Sigmoid colon (tissue), 6 donors: ENCODE measurements at regions not wholly inside any gene's neighbourhood (a gene's known extent, or its start where the extent isn't known, plus 50 kb on each side); places are given as distances from the start of the nearest gene placed in this dataset.

Experiments
- DNase-seq: peaks from one replicate; pipeline ENCODE4 v3.0.0-alpha.2; 2019
- H3K27ac ChIP-seq, 4 donors: fragments of 200-600 bp; sonication (generic); one replicate each; pipeline ENCODE4 v1.5.1; 2016 to 2019; ENCODE audit warnings: mild to moderate bottlenecking in 1 of 4
- H3K27me3 ChIP-seq, 3 donors: fragments of 200-600 bp; sonication (generic); one replicate each; pipeline ENCODE4 v1.5.1; 2019; ENCODE audit warnings: mild to moderate bottlenecking in 1 of 3
- H3K36me3 ChIP-seq, 4 donors: fragments of 200-600 bp; sonication (generic); one replicate each; pipeline ENCODE4 v1.5.1; 2016 to 2019
- H3K4me1 ChIP-seq, 4 donors: fragments of 200-600 bp; sonication (generic); one replicate each; pipeline ENCODE4 v1.5.1; 2017 to 2019
- H3K4me3 ChIP-seq, 4 donors: fragments of 200-600 bp; sonication (generic); one replicate each; pipeline ENCODE4 v1.5.1; 2017 to 2019; ENCODE audit warnings: mild to moderate bottlenecking in 2 of 4, moderate library complexity in 1 of 4
- H3K9me3 ChIP-seq, 4 donors: fragments of 200-600 bp in 3 of 4; sonication (generic) in 3 of 4; one replicate each; pipeline versions ENCODE4 v1.5.1 to v1.6.1; 2013 to 2019
- EP300 ChIP-seq, 4 donors: sonication (generic); formaldehyde crosslinking; IDR thresholded peaks; one replicate each; pipeline ENCODE4 v1.6.1; 2017; ENCODE audit warnings: antibody characterized with exemption in 4 of 4
- POLR2A ChIP-seq, 2 donors: fragments of 450-650 bp; IDR thresholded peaks; one replicate each; pipeline ENCODE4 v1.6.1; 2016; ENCODE audit warnings: antibody characterized with exemption in 2 of 2, mild to moderate bottlenecking in 2 of 2, moderate library complexity in 2 of 2
- POLR2AphosphoS5 ChIP-seq, 4 donors: sonication (generic); formaldehyde crosslinking; IDR thresholded peaks; one replicate each; pipeline ENCODE4 v1.6.1; 2017; ENCODE audit warnings: antibody characterized with exemption in 4 of 4
- WGBS, 2 donors: extraction: QIAGEN DNeasy Blood & Tissue Kit; methylation state at CpG; one replicate each; pipeline ENCODE4 v1.1.7; 2013; 5-methylcytosine and 5-hydroxymethylcytosine counted together
- intact Hi-C: fragments of 100-400 bp; cut with DNase I; formaldehyde crosslinking; loops from one replicate; pipeline ENCODE4 v1.15.1; 2023
- TF ChIP-seq, protein P1 (sequence below), 4 experiments: fragments of 450-650 bp in 3 of 4; fragments of 200-600 bp in 1 of 4; IDR thresholded peaks; one replicate each; pipeline ENCODE4 v1.5.1; 2016 to 2019; ENCODE audit warnings: antibody characterized with exemption in 4 of 4, mild to moderate bottlenecking in 3 of 4, moderate library complexity in 2 of 4
- donor health status: healthy with polysubstance abuse.
- donor health status: healthy.

GRCh38 chr2:30310371-30310770 lies 79.0 kb downstream of the LBH start:
- intact Hi-C loops: no loop called here
- no peak for DNase-seq
- Histone ChIP-seq H3K9me3 (no peaks in the 10 kb centered on the region), H3K4me3 (no peak overlapping the region), H3K36me3 (no peaks in the 10 kb centered on the region), H3K27ac (no peak overlapping the region), H3K4me1 (no peaks in the 10 kb centered on the region), H3K27me3 (no peaks in the 10 kb centered on the region)
- 86 to 88% methylated on average over 5 of the region's 5 CpGs for WGBS, 2 donors
- TF ChIP-seq EP300 (IDR thresholded peaks at IDR 0.05): no peak
- TF ChIP-seq POLR2AphosphoS5 (IDR thresholded peaks at IDR 0.05): no peak
- no peak for TF ChIP-seq POLR2A (IDR thresholded peaks at IDR 0.05)
- TF ChIP-seq, protein P1, sequence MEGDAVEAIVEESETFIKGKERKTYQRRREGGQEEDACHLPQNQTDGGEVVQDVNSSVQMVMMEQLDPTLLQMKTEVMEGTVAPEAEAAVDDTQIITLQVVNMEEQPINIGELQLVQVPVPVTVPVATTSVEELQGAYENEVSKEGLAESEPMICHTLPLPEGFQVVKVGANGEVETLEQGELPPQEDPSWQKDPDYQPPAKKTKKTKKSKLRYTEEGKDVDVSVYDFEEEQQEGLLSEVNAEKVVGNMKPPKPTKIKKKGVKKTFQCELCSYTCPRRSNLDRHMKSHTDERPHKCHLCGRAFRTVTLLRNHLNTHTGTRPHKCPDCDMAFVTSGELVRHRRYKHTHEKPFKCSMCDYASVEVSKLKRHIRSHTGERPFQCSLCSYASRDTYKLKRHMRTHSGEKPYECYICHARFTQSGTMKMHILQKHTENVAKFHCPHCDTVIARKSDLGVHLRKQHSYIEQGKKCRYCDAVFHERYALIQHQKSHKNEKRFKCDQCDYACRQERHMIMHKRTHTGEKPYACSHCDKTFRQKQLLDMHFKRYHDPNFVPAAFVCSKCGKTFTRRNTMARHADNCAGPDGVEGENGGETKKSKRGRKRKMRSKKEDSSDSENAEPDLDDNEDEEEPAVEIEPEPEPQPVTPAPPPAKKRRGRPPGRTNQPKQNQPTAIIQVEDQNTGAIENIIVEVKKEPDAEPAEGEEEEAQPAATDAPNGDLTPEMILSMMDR (IDR thresholded peaks at IDR 0.05): no peak

DNA sequence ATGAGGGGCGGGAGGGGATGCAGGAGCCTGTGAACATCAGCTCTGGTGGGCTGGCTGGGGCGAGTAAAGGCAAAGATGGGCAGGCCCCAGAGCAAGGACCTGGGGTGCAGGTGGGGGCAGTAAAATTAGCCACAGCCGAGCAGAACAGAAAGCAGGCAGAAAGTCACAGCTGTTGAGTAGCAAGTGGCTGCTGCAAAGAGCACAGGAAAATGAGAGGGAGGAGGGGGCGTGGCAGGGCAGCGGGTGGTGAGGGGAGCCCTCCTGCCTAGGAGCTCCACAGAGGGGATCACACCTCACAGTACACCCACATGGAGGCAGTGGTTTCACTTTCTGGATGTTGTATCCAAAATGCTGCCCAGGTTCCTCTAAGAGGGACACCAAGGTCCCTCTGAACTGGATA lies 79.6 kb downstream of the LBH start:
- Histone ChIP-seq H3K27me3 (no peaks in the 10 kb centered on the region), H3K27ac (no peak overlapping the region), H3K4me3 (no peak overlapping the region), H3K36me3 (no peaks in the 10 kb centered on the region), H3K9me3 (no peaks in the 10 kb centered on the region), H3K4me1 (no peaks in the 10 kb centered on the region)
- 56 to 89% methylated on average over 5 of the region's 5 CpGs for WGBS, 2 donors
- intact Hi-C loops: no loop called here
- no peak for DNase-seq
- no peak for TF ChIP-seq POLR2A (IDR thresholded peaks at IDR 0.05)
- no peak for TF ChIP-seq POLR2AphosphoS5 (IDR thresholded peaks at IDR 0.05)
- TF ChIP-seq, protein P1 (IDR thresholded peaks at IDR 0.05): no peak
- no peak for TF ChIP-seq EP300 (IDR thresholded peaks at IDR 0.05)

DNA sequence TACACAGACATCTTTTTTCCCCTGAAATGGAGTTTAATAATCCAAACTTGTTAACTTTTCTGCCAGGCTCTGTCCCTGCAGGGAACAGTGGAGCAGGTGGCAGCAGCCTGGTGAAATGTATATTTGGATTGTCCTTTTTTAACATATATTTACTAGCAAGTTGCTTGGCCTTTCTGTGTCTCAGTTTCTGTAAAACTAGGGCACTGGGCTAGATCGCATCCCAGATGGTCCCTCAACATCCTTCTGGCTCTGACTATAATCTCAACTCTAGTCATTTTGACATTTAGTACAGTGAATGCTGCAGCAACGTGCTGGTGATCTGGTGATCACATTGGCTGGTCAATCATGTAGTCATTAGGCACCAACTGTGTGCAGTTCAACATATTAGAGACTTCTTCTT lies 80.4 kb downstream of the LBH start:
- H3K36me3 ChIP-seq: no peaks in the 10 kb centered on the region
- no peak overlapping the region for H3K4me3 ChIP-seq
- TF ChIP-seq, protein P1 (IDR thresholded peaks at IDR 0.05): no peak
- TF ChIP-seq POLR2A (IDR thresholded peaks at IDR 0.05): no peak
- TF ChIP-seq POLR2AphosphoS5 (IDR thresholded peaks at IDR 0.05): no peak
- TF ChIP-seq EP300 (IDR thresholded peaks at IDR 0.05): no peak
- H3K9me3 ChIP-seq: no peaks in the 10 kb centered on the region
- H3K4me1 ChIP-seq: no peaks in the 10 kb centered on the region
- DNase-seq: no peak
- H3K27me3 ChIP-seq: no peaks in the 10 kb centered on the region
- H3K27ac ChIP-seq: no peak overlapping the region
- intact Hi-C loops: no loop called here
- 88 to 91% methylated on average over 2 of the region's 2 CpGs for WGBS, 2 donors

GRCh38 chr2:30312916-30313315 lies 81.6 kb downstream of the LBH start:
- Histone ChIP-seq H3K4me3 (no peak overlapping the region), H3K36me3 (no peaks in the 10 kb centered on the region), H3K4me1 (no peaks in the 10 kb centered on the region), H3K9me3 (no peaks in the 10 kb centered on the region), H3K27ac (no peak overlapping the region), H3K27me3 (no peaks in the 10 kb centered on the region)
- TF ChIP-seq, protein P1 (IDR thresholded peaks at IDR 0.05): no peak
- TF ChIP-seq POLR2AphosphoS5 (IDR thresholded peaks at IDR 0.05) (no peak), POLR2A (IDR thresholded peaks at IDR 0.05) (no peak), EP300 (IDR thresholded peaks at IDR 0.05) (no peak)
- intact Hi-C loops: no loop called here
- DNase-seq: no peak
- 95 to 98% methylated on average over 1 of the region's 1 CpG for WGBS, 2 donors

- 84 to 89% methylated on average over 3 of the region's 3 CpGs for WGBS, 2 donors
Observed at GRCh38 chr2:30314981-30315380, 83.6 kb downstream of the LBH start.

More at GRCh38 chr2:30314981-30315380, 83.6 kb downstream of the LBH start:
- Histone ChIP-seq H3K4me1 (peaks cover 0 to 9% (median 3%) of the 10 kb centered on the region in 4 donors), H3K27me3 (no peaks in the 10 kb centered on the region), H3K4me3 (no peak overlapping the region), H3K9me3 (no peaks in the 10 kb centered on the region), H3K36me3 (no peaks in the 10 kb centered on the region), H3K27ac (no peak overlapping the region)
- DNase-seq: no peak
- intact Hi-C loops: no loop called here
- TF ChIP-seq EP300 (IDR thresholded peaks at IDR 0.05): no peak
- TF ChIP-seq POLR2A (IDR thresholded peaks at IDR 0.05): no peak
- TF ChIP-seq, protein P1 (IDR thresholded peaks at IDR 0.05): no peak
